ENCODE measurements at regions not wholly inside any gene's neighbourhood (a gene's known extent, or its start where the extent isn't known, plus 50 kb on each side); places are given as distances from the start of the nearest gene placed in this dataset.

GRCh38 chr18:68509902-68510301, 205.0 kb downstream of the TMX3 start:
- Mint-ChIP-seq H3K27me3 (ENCODE audit: unreplicated experiment) (no peaks in the 10 kb centered on the region), H3K36me3 (ENCODE audit: insufficient read depth, unreplicated experiment) (no peaks in the 10 kb centered on the region), H3K4me3 (ENCODE audit: low read depth, unreplicated experiment) (no peak overlapping the region), H3K9me3 (ENCODE audit: low read depth, unreplicated experiment) (peaks cover 7% of the 10 kb centered on the region), H3K27ac (ENCODE audit: unreplicated experiment) (no peak overlapping the region), H3K4me1 (ENCODE audit: low read depth, unreplicated experiment) (no peaks in the 10 kb centered on the region)
- no peak for TF ChIP-seq CTCF (IDR thresholded peaks at IDR 0.05; ENCODE audit: unreplicated experiment)
- no TSS peak for BruUV-seq (replicated peaks)
- no peak for DNase-seq
- intact Hi-C loops (cut with micrococcal nuclease; ENCODE audit: unreplicated experiment) = no loop called here
- CTCF ChIA-PET = no interaction called here

GRCh38 chr18:68507781-68508180, 207.1 kb downstream of the TMX3 start:
- Mint-ChIP-seq H3K4me1 (ENCODE audit: low read depth, unreplicated experiment) (no peaks in the 10 kb centered on the region), H3K27ac (ENCODE audit: unreplicated experiment) (no peak overlapping the region), H3K9me3 (ENCODE audit: low read depth, unreplicated experiment) (peaks cover 6% of the 10 kb centered on the region), H3K27me3 (ENCODE audit: unreplicated experiment) (no peaks in the 10 kb centered on the region), H3K36me3 (ENCODE audit: insufficient read depth, unreplicated experiment) (no peaks in the 10 kb centered on the region), H3K4me3 (ENCODE audit: low read depth, unreplicated experiment) (no peak overlapping the region)
- TF ChIP-seq CTCF (IDR thresholded peaks at IDR 0.05; ENCODE audit: unreplicated experiment) = no peak
- intact Hi-C loops (cut with micrococcal nuclease; ENCODE audit: unreplicated experiment) = no loop called here
- BruUV-seq (replicated peaks) = no TSS peak
- DNase-seq = no peak
- CTCF ChIA-PET = no interaction called here

GRCh38 chr18:68505178-68505574, 209.7 kb downstream of the TMX3 start:
- intact Hi-C loops (cut with micrococcal nuclease; ENCODE audit: unreplicated experiment) = no loop called here
- H3K27me3 Mint-ChIP-seq (ENCODE audit: unreplicated experiment) = no peaks in the 10 kb centered on the region
- no TSS peak for BruUV-seq (replicated peaks)
- no peaks in the 10 kb centered on the region for H3K36me3 Mint-ChIP-seq (ENCODE audit: insufficient read depth, unreplicated experiment)
- no peaks in the 10 kb centered on the region for H3K9me3 Mint-ChIP-seq (ENCODE audit: low read depth, unreplicated experiment)
- no peak for DNase-seq
- TF ChIP-seq CTCF (IDR thresholded peaks at IDR 0.05; ENCODE audit: unreplicated experiment) = no peak
- no peak overlapping the region for H3K27ac Mint-ChIP-seq (ENCODE audit: unreplicated experiment)
- CTCF ChIA-PET = no interaction called here
- no peak overlapping the region for H3K4me3 Mint-ChIP-seq (ENCODE audit: low read depth, unreplicated experiment)
- no peaks in the 10 kb centered on the region for H3K4me1 Mint-ChIP-seq (ENCODE audit: low read depth, unreplicated experiment)

- TF ChIP-seq CTCF (IDR thresholded peaks at IDR 0.05; ENCODE audit: unreplicated experiment) = no peak
- H3K27me3 Mint-ChIP-seq (ENCODE audit: unreplicated experiment) = no peaks in the 10 kb centered on the region
- no peaks in the 10 kb centered on the region for H3K9me3 Mint-ChIP-seq (ENCODE audit: low read depth, unreplicated experiment)
- no peaks in the 10 kb centered on the region for H3K36me3 Mint-ChIP-seq (ENCODE audit: insufficient read depth, unreplicated experiment)
- H3K4me1 Mint-ChIP-seq (ENCODE audit: low read depth, unreplicated experiment) = no peaks in the 10 kb centered on the region
- BruUV-seq (replicated peaks) = no TSS peak
- CTCF ChIA-PET = no interaction called here
- no peak overlapping the region for H3K4me3 Mint-ChIP-seq (ENCODE audit: low read depth, unreplicated experiment)
- DNase-seq = no peak
- intact Hi-C loops (cut with micrococcal nuclease; ENCODE audit: unreplicated experiment) = no loop called here
- H3K27ac Mint-ChIP-seq (ENCODE audit: unreplicated experiment) = no peak overlapping the region
These were observed 210.3 kb downstream of the TMX3 start for GRCh38 chr18:68504441-68505177.
